ENCODE measurements at regions not wholly inside any gene's neighbourhood (a gene's known extent, or its start where the extent isn't known, plus 50 kb on each side); places are given as distances from the start of the nearest gene placed in this dataset.

DNA sequence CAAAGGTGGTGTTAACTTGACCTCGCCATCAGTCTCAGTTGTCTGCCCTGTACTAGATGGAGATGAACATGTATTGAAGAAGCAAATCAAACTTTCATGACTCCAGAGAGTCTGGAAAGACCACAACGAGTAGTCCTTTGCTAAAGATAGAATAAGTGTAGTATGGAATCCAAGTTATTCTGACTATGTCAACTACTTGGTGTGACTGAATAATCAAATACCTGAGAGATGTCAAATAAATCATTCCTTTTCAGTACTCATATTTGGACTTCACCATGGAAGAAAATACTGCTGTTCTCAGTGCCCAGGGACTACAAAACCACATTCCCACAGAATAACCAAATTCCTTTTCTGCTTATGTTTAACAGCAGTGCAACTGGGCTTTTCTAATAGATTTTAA, 161.2 kb upstream of the SPRY1 start:
- TF ChIP-seq, protein P1, sequence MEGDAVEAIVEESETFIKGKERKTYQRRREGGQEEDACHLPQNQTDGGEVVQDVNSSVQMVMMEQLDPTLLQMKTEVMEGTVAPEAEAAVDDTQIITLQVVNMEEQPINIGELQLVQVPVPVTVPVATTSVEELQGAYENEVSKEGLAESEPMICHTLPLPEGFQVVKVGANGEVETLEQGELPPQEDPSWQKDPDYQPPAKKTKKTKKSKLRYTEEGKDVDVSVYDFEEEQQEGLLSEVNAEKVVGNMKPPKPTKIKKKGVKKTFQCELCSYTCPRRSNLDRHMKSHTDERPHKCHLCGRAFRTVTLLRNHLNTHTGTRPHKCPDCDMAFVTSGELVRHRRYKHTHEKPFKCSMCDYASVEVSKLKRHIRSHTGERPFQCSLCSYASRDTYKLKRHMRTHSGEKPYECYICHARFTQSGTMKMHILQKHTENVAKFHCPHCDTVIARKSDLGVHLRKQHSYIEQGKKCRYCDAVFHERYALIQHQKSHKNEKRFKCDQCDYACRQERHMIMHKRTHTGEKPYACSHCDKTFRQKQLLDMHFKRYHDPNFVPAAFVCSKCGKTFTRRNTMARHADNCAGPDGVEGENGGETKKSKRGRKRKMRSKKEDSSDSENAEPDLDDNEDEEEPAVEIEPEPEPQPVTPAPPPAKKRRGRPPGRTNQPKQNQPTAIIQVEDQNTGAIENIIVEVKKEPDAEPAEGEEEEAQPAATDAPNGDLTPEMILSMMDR (IDR thresholded peaks at IDR 0.05; ENCODE audit: poor library complexity, severe bottlenecking) = no peak
- TF ChIP-seq EP300 (conservative IDR thresholded peaks at IDR 0.05; ENCODE audit: poor library complexity, severe bottlenecking) (no peak), POLR2AphosphoS5 (IDR thresholded peaks at IDR 0.05) (no peak), TAF1 (IDR thresholded peaks at IDR 0.05; ENCODE audit: low read depth) (no peak)
- TF ChIP-seq, protein P2, sequence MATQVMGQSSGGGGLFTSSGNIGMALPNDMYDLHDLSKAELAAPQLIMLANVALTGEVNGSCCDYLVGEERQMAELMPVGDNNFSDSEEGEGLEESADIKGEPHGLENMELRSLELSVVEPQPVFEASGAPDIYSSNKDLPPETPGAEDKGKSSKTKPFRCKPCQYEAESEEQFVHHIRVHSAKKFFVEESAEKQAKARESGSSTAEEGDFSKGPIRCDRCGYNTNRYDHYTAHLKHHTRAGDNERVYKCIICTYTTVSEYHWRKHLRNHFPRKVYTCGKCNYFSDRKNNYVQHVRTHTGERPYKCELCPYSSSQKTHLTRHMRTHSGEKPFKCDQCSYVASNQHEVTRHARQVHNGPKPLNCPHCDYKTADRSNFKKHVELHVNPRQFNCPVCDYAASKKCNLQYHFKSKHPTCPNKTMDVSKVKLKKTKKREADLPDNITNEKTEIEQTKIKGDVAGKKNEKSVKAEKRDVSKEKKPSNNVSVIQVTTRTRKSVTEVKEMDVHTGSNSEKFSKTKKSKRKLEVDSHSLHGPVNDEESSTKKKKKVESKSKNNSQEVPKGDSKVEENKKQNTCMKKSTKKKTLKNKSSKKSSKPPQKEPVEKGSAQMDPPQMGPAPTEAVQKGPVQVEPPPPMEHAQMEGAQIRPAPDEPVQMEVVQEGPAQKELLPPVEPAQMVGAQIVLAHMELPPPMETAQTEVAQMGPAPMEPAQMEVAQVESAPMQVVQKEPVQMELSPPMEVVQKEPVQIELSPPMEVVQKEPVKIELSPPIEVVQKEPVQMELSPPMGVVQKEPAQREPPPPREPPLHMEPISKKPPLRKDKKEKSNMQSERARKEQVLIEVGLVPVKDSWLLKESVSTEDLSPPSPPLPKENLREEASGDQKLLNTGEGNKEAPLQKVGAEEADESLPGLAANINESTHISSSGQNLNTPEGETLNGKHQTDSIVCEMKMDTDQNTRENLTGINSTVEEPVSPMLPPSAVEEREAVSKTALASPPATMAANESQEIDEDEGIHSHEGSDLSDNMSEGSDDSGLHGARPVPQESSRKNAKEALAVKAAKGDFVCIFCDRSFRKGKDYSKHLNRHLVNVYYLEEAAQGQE (IDR thresholded peaks at IDR 0.05; ENCODE audit: borderline replicate concordance) = no peak
